SH-SY5Y (cell line): ENCODE measurements at regions not wholly inside any gene's neighbourhood (a gene's known extent, or its start where the extent isn't known, plus 50 kb on each side); places are given as distances from the start of the nearest gene placed in this dataset.

Source experiments
- GATA2 ChIP-seq: IDR thresholded peaks from 2 replicates; pipeline ENCODE4 v1.6.1; 2011; ENCODE audit warnings: mild to moderate bottlenecking, low read depth, low read length
- GATA3 ChIP-seq: IDR thresholded peaks from 2 replicates; pipeline ENCODE4 v1.6.1; 2011; ENCODE audit warnings: low read depth, mild to moderate bottlenecking, low read length, moderate library complexity

- no peak for TF ChIP-seq GATA2
- no peak for TF ChIP-seq GATA3
Observed at GRCh38 chr2:192687015-192687414, 492.3 kb upstream of the TMEFF2 start.
